HepG2 (cell line): ENCODE measurements at regions not wholly inside any gene's neighbourhood (a gene's known extent, or its start where the extent isn't known, plus 50 kb on each side); places are given as distances from the start of the nearest gene placed in this dataset.

Source experiments
- AGO2 ChIP-seq: fragments of 200-400 bp; formaldehyde crosslinking; optimal IDR thresholded peaks from 2 replicates; pipeline ENCODE3; 2017; ENCODE audit warnings: mild to moderate bottlenecking, low read depth, low read length, moderate library complexity
- FOXO1 ChIP-seq: sonication (generic); formaldehyde crosslinking; IDR thresholded peaks from 2 replicates; pipeline ENCODE4 v1.4.0; 2020; ENCODE audit warnings: missing genetic modification reagents
- HNF1B ChIP-seq: sonication (generic); formaldehyde crosslinking; IDR thresholded peaks from 2 replicates; pipeline ENCODE4 v1.5.1; 2020; ENCODE audit warnings: mild to moderate bottlenecking, moderate library complexity, missing genetic modification reagents
- NR2F1 ChIP-seq, 2 experiments: fragments of 450-650 bp in 1 of 2; formaldehyde crosslinking in 1 of 2; IDR thresholded peaks; 2 replicates each; pipeline versions ENCODE4 v1.5.0 to v1.6.1; 2016 to 2020; ENCODE audit warnings: mild to moderate bottlenecking in 1 of 2, missing compliant biosample characterization in 1 of 2, missing genetic modification reagents in 1 of 2, moderate library complexity in 1 of 2
- RARG ChIP-seq: sonication (generic); formaldehyde crosslinking; IDR thresholded peaks from 2 replicates; pipeline ENCODE4 v1.4.0; 2020; ENCODE audit warnings: low read depth, mild to moderate bottlenecking, missing genetic modification reagents
- SIN3B ChIP-seq: fragments of 150-350 bp; IDR thresholded peaks from 2 replicates; pipeline ENCODE4 v1.6.1; 2014; ENCODE audit warnings: low read length
- SP1 ChIP-seq, 2 experiments: fragments of 450-650 bp in 1 of 2; sonication (generic) in 1 of 2; formaldehyde crosslinking in 1 of 2; IDR thresholded peaks; 2 replicates each; pipeline versions ENCODE4 v1.4.0 to v1.6.1; 2016 to 2020; ENCODE audit warnings: missing genetic modification reagents in 1 of 2
- TBP ChIP-seq: sonication (generic); formaldehyde crosslinking; IDR thresholded peaks from 2 replicates; pipeline ENCODE4 v1.5.0; 2020; ENCODE audit warnings: missing genetic modification reagents
- TFE3 ChIP-seq: IDR thresholded peaks from 2 replicates; pipeline ENCODE4 v1.6.1; 2016
- ZBTB39 ChIP-seq: sonication (generic); formaldehyde crosslinking; IDR thresholded peaks from 2 replicates; pipeline ENCODE4 v1.5.0; 2020; ENCODE audit warnings: missing genetic modification reagents
- ZNF282 ChIP-seq: fragments of 450-650 bp; IDR thresholded peaks from 2 replicates; pipeline ENCODE4 v1.6.1; 2018; ENCODE audit not compliant: partially characterized antibody
- ZNF33B ChIP-seq: sonication (generic); formaldehyde crosslinking; IDR thresholded peaks from 2 replicates; pipeline ENCODE4 v1.5.1; 2020; ENCODE audit warnings: mild to moderate bottlenecking, missing genetic modification reagents
- ZNF484 ChIP-seq: sonication (generic); formaldehyde crosslinking; IDR thresholded peaks from 2 replicates; pipeline ENCODE4 v1.5.1; 2020; ENCODE audit warnings: mild to moderate bottlenecking, low read depth, missing genetic modification reagents, borderline replicate concordance
- ZNF562 ChIP-seq: sonication (generic); formaldehyde crosslinking; IDR thresholded peaks from 2 replicates; pipeline ENCODE4 v1.8.0; 2022; ENCODE audit warnings: missing genetic modification reagents, borderline replicate concordance
- ZNF703 ChIP-seq: sonication (generic); formaldehyde crosslinking; IDR thresholded peaks from 2 replicates; pipeline ENCODE4 v1.5.1; 2020; ENCODE audit warnings: missing genetic modification reagents, mild to moderate bottlenecking, moderate library complexity, borderline replicate concordance
- ZNF784 ChIP-seq: sonication (generic); formaldehyde crosslinking; IDR thresholded peaks from 2 replicates; pipeline ENCODE4 v1.5.1; 2020; ENCODE audit warnings: missing genetic modification reagents, mild to moderate bottlenecking, borderline replicate concordance
- TF ChIP-seq, protein P1 (sequence below): IDR thresholded peaks from 2 replicates; pipeline ENCODE4 v1.6.1; 2012; ENCODE audit warnings: low read depth, low read length, improper control_type of control experiment
- TF ChIP-seq, protein P2 (sequence below): sonication (generic); formaldehyde crosslinking; conservative IDR thresholded peaks from 2 replicates; pipeline ENCODE4 v1.8.0; 2022; ENCODE audit warnings: mild to moderate bottlenecking, moderate library complexity, missing genetic modification reagents

DNA sequence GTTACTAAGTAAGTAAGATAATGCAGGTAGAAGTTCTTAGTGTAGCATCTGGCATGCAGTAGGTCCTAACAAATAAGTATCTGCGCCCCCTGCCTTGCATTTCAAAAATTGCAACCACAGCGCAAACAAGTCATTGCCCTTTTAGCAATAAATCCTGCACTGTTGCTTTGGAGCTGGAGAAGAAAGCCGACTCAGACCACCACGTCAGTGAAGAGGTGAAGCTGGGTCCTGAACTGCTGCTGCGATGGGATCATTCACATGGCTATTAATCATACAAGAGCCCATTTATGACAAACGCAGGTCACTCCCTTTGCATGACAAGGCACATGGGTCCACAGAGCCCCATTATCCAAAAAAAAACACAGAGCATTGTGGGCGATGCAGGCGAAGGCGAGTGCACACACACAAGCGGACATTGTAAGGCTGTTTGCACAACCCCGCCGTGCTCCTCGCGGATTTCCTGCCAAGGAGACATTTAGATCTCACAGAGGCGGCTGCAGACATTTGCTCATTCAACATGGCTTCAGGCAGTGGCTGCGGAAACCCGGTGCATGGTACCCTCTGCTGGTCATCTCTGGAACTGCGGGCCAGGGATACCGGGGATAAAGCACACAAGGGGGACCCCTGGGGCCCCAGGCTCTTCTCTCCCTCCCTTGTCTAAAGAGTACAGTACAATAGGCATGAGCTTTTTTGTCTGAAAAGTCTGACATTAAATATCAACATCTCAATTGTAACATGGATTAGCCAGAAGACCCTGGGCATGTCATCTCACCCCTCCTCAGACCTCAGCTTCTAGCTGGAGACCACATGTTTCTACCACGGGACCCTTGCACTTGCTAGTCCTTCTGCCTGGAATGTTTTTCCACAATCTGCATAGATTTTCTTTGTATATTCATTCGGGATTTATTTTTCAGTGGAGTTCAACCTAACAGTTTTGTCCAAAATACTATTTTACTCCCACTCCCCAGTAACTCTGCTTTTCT lies 56.7 kb downstream of the CYRIA start (continued):
- TF ChIP-seq ZBTB39 (CRISPR knock-in tag): no peak
- TF ChIP-seq, protein P1, sequence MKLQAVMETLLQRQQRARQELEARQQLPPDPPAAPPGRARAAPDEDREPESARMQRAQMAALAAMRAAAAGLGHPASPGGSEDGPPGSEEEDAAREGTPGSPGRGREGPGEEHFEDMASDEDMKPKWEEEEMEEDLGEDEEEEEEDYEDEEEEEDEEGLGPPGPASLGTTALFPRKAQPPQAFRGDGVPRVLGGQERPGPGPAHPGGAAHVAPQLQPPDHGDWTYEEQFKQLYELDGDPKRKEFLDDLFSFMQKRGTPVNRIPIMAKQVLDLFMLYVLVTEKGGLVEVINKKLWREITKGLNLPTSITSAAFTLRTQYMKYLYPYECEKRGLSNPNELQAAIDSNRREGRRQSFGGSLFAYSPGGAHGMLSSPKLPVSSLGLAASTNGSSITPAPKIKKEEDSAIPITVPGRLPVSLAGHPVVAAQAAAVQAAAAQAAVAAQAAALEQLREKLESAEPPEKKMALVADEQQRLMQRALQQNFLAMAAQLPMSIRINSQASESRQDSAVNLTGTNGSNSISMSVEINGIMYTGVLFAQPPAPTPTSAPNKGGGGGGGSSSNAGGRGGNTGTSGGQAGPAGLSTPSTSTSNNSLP: no peak
- TF ChIP-seq ZNF703: no peak
- TF ChIP-seq AGO2: no peak
- no peak for TF ChIP-seq SIN3B
- no peak for TF ChIP-seq TBP (CRISPR knock-in tag)
- TF ChIP-seq ZNF33B (CRISPR knock-in tag): no peak
- TF ChIP-seq ZNF562: no peak
- no peak for TF ChIP-seq NR2F1 (CRISPR knock-in tag; IDR thresholded peaks at IDR 0.05)
- 0 out of 2 replicates have a peak, but pooled peaks have one; percentile 39 for TF ChIP-seq ZNF784 (CRISPR knock-in tag)
- no peak for TF ChIP-seq SP1 (IDR thresholded peaks at IDR 0.05)
- TF ChIP-seq SP1 (CRISPR knock-in tag; IDR thresholded peaks at IDR 0.05): no peak
- TF ChIP-seq RARG (CRISPR knock-in tag): no peak
- TF ChIP-seq, protein P2, sequence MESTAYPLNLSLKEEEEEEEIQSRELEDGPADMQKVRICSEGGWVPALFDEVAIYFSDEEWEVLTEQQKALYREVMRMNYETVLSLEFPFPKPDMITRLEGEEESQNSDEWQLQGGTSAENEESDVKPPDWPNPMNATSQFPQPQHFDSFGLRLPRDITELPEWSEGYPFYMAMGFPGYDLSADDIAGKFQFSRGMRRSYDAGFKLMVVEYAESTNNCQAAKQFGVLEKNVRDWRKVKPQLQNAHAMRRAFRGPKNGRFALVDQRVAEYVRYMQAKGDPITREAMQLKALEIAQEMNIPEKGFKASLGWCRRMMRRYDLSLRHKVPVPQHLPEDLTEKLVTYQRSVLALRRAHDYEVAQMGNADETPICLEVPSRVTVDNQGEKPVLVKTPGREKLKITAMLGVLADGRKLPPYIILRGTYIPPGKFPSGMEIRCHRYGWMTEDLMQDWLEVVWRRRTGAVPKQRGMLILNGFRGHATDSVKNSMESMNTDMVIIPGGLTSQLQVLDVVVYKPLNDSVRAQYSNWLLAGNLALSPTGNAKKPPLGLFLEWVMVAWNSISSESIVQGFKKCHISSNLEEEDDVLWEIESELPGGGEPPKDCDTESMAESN: no peak
- TF ChIP-seq TFE3 (CRISPR knock-in tag): no peak
- TF ChIP-seq ZNF484 (CRISPR knock-in tag): no peak
- no peak for TF ChIP-seq FOXO1 (CRISPR knock-in tag)
- peak; percentile 60 for TF ChIP-seq HNF1B (CRISPR knock-in tag)
- TF ChIP-seq ZNF282: no peak
